ENCODE measurements at regions not wholly inside any gene's neighbourhood (a gene's known extent, or its start where the extent isn't known, plus 50 kb on each side); places are given as distances from the start of the nearest gene placed in this dataset.
"Not testable (repeated sequence)": the region's sequence is repeated elsewhere in the genome, so short reads cannot be mapped to it uniquely, and the experiment has no call there.

DNA sequence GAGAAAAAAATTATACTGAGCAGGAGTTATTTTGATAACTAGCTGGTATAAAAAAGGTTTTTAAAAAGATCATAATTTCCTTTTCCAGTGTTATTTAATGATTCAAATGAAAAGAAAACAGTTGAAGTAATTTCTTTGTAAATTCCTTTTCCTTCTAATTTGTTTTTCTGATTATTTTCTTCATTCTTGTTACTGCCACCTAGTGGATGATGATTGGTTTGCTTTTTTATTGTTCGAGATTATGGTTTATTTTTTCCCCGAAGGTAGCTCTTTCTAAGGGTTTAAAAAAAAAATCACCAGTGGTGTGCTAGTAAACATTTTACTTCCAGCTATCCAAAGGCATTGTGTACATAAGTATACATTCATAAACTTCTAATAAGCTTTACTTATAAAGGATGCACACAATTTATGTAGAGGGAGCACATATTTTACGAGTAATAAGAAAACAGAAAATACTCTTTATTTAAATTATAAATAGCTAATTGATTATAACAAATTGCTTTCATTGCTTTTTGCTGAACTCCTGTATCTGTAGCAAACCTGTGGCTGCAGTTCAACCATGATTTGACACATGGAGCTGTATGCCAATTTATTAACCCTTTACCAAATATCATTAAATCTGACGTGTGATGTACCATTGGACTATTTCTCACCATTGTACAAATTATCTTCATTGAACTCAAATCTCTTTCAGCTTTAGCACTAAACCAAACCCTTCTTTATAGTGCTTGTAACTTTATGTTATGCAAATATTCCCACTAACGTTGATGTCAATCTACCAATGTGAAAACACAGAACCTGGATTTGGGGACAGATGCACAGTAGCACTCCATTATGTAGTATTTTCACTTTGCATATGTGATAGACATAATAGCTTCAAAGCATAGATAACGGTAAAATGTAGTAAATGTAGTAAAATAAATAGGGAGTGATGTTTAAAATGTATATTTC is 97.8 kb upstream of the ANK2 start:
- no peak for DNase-seq

DNA sequence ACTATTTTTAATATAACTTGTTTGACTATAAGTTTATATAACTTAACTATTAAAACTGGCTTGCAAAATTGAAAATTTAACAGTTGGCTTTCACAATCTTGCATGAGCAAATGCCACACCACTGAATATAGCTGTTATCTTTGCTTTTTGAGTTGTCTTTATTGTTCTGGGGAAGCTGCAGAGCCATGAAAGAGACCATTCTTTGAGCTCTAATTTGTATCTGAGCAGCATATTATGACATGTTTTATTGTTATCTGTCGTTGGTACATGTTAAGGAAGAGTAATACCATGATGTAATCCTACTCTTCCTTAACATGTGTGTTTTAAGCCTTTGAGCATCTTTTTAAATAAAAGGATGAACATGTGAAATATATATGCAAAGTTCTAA is 97.1 kb upstream of the ANK2 start:
- DNase-seq = no peak

DNA sequence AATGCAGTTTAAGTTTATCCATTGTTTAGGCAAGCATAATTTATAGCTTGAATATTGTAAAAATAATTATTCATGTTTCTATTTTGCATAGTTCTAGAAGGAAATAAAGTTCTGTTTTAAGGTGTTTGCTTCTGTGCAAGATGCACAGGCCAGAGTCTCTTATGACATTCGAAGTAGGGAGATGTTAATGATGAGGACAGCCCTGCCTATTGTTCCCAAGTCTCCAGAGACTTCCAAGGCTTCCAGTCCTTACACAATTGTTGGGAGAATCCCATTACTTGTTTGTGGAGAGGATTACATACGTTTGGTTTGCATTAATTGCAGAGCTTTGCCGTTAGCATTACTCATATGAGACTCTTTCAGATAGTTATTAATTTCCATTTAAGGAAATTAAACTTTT is 96.2 kb upstream of the ANK2 start:
- no peak for DNase-seq

DNA sequence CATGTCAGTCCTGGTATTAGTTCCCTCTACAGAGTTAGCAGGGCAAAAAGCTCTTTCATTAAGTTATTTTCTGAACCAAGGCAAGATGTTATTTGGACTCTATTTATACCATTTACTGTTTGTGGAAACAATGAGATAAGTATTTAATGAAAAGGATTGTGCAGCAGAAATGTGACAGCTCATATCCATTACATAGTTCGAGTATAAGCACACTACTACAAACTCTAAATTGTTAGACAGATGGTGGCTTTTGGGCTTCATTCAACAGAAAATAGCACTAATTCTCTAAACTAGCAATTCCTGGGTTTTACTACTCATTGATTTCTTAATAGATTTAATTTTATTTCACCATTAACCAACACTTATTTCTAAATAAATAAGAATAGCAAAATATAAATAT is 95.2 kb upstream of the ANK2 start:
- no peak for DNase-seq

DNA sequence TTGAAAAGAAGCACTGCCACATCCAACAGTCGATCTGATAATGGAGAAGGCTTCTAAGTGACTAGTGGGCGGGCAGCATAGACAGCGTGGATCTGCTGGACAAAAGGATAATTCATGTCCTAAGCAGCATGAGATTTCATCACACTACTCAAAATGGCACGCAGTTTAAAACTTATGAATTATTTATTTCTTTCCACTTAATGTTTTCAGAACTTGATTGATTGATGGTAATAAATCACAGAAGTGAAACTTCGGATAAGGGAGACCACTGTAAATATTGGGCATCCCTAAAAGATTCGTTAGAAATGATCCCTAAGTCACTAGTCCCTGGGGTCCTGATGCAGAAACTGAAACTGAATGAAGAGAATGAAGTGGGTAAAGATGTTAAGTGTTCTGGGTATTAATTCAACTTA is 93.0 kb upstream of the ANK2 start:
- no peak for DNase-seq

DNA sequence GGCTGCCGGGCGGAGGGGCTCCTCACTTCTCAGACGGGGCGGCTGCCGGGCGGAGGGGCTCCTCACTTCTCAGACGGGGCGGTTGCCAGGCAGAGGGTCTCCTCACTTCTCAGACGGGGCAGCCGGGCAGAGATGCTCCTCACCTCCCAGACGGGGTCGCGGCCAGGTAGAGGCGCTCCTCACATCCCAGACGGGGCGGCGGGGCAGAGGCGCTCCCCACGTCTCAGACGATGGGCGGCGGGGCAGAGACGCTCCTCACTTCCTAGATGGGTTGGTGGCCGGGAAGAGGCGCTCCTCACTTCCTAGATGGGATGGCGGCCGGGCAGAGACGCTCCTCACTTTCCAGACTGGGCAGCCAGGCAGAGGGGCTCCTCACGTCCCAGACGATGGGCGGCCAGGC is 91.7 kb upstream of the ANK2 start:
- DNase-seq = not testable (repeated sequence)

DNA sequence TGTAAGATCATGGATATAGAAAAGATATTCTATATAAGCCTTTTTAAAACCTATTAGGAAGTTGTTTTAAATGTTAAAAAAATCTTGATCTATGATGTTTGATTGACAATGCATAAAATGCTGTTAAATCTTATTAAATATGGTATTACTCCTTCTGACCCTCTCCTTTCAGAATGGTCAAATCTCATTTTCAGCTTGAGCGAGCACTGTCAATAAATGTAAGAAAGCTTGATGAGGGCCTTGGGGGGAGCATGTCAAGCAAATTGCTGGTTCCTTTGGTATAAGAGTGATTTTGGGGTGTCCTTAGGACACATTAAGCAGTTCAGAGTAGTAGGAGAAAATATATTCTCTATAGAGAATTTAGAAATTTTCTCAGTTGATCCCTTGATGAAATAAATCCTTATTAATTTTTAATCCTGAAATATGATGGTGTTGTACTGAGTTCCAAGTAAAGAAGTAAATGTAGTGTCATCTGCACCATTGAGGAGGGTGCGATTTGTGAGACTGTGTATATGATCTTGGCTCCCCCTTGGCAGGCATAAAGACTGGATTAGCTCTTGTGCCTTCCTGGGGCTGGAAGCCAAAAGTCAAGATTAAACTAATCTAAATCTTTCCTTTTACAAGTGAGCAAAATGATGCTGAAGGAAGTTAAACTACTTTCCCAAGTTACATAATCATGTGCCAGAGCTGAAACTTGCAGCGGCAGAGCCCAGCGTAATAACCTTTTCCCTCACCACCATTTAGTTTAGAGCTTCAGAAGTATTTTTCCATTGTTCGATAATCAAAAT is 82.6 kb upstream of the ANK2 start:
- no peak for DNase-seq

DNA sequence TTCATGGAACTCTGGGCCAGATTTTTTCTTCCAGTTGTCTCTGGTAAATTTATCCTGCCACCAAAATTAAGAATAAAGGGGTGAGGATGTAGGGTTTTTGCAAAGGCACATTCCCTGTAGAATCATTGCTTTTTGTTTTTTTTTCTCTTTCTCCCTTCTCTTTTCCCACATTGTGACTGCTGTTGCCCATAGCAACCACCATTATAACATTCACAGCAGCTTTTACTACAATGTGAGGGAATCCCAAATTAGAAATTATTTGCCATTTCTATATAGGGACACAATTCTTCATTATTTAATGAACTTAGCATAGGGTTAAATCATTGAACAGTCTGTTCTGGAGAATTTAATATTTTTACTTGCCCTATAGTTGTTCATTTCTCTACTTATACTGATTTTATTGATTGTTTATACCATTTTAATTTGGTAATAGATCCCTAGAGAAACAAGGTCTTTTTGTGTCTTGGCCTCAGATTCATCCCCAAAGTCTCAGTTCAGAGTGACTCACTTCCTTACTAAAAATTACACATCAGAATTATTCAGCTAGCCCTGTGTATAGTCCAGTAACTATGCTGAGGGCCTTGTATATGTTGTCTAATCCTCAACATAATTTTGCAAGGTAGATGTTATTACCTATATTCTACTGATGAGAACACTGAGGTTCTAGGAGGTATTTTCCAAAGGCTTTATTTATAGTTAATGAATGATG is 80.8 kb upstream of the ANK2 start:
- no peak for DNase-seq

DNA sequence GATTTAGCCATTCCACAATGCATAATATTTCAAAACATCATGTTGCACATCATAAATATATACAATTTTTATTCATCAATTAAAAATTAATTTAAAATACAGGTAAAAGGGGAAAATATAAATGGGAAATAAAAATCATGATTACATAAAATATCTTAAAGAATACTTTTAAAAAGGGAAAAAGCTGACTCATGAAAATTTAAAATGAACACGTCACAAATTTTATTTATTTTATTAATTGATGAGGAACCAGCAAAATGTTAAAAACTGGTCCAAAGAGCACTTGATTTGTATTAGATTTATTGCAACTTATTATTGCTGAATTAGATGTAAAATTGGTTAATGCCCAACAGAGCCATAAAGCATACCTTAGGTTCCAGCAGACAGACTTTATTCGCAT is 78.5 kb upstream of the ANK2 start:
- DNase-seq = no peak

DNA sequence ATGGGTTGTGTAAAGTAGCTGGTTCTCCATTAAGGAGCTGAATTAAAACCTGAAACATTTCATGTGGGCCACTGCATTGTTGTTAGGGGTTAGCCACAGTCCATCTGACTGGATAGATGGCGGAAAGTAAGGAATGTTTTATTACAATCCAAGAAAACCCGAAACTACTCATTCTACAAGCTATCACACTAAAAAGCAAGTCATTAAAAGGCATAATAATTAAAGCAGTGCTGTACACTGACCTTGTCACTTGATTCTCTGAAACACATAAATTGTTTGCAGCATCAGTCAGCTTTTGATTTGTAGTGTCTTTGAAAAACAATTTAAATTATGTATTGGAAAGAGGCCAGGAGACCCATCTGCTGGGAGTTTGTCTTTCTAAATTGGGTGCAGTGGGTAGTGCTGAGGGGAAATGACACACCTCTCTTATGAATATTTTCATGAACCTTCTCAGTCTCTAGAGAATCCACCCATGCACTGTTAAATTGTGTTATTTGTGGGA is 75.7 kb upstream of the ANK2 start:
- no peak for DNase-seq

DNA sequence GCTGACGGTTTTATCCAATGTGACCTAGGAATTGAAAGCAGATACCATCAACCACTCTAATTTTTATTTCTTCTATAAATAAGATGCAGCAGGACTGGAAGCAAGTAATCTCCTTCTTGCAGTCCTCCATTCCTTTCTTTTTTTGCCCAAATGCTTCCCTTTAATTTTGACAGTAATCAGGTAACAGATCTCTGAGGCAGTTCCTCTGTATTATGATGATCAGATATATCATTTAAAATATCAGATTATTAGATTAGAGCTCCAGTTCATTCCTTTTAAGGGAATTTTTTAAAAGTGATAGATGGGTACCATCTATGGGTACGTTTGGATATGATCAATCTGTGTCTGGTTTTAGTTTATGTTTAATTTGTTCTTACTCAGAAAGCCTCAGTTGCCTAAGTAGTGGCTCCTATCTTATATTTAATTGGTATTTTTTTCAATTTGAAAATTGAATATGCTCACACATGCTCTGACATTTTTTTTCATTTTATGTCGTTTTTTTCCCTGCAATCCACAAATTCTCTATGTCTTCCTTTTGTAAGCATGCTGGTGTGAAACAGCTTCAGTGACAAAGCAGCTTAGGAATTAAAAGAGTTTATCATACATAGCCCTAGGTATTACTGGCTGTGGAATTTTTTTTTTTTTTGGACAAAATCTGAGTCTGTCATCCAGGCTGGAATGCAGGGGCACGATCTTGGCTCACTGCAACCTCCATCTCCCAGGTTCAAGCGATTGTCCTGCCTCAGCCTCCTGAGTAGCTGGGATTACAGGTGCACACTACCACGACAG is 73.7 kb upstream of the ANK2 start:
- DNase-seq = no peak

DNA sequence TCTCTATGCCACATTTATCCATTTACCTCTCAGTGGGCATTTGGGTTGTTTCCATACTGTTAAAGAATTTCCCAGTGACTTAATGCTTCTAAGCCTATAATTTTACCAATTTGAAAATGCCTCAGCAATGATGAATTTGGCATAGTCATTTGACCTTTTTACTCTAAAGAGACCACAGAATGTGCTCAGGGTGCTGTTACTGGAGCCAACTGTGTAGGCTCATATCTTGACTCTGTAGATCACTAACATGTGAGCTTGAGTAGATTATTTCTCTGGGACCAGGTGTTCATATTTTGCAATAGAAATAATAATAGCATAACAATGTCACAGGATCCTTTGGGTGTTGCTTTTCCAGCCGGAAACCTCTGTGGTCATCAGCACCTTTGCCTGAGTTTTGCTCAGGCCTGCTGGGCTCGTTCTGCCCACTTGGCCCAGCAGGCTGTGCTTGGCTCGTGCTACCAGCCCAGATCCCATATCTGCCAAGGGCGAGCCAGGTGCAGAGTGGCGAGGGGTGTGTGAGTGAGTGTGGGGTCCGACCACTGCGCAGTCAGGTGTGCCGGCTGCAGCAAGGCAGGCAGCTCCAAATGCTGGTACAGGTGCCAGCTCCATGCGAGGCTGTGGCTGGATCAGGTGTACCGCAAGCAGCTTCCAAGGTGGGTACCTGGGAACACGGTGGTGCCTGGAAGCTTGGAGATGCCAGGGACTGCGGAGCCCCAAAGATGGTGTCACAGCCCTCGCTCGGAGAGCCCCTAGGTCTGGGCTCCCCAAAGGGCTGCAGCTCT is 70.6 kb upstream of the ANK2 start:
- DNase-seq = no peak

DNA sequence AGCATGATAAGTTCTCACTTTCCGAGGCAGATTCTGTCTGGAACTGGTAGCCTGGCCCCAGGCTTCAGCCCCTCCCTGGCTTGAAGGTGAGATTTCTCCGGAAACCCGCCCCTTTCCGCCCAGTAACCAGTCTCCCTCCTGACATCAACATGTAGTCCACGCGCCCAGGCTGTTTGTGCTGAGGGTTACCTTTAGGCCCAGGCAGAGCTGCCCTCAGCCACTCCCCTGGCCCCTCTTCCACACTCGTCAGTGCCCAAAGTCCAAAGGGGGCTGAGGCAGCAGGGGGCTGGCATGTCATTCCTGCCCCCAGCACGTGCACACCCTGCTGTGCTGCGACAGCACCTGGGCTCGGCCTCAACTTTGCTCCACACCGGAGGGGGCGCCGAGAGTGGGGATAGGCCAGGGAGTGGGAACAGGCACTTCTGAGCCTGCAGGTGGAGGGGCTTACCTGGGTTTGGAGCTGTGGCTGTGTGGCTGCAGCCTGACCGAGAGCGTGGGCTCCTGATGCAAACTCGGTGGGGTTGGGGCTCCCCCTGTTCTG is 69.5 kb upstream of the ANK2 start:
- DNase-seq = no peak

DNA sequence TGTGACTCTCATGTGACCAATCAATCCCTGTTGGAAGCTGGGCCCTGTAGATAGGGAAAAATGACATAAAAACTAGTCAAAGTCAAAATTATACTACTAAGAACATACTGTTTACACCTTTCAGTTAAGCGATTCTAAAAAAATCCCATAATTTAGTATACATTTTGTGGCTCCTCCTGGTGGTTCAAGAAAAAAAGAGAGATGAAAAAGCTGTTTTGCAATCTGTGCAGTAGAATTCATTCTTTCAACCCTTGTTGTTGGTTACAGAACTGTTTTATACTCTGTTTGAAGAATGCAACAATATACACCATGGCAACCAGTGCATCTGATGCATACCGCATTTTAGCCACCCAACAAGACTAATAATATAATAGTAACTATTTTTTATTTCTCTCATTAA is 66.8 kb upstream of the ANK2 start:
- no peak for DNase-seq

DNA sequence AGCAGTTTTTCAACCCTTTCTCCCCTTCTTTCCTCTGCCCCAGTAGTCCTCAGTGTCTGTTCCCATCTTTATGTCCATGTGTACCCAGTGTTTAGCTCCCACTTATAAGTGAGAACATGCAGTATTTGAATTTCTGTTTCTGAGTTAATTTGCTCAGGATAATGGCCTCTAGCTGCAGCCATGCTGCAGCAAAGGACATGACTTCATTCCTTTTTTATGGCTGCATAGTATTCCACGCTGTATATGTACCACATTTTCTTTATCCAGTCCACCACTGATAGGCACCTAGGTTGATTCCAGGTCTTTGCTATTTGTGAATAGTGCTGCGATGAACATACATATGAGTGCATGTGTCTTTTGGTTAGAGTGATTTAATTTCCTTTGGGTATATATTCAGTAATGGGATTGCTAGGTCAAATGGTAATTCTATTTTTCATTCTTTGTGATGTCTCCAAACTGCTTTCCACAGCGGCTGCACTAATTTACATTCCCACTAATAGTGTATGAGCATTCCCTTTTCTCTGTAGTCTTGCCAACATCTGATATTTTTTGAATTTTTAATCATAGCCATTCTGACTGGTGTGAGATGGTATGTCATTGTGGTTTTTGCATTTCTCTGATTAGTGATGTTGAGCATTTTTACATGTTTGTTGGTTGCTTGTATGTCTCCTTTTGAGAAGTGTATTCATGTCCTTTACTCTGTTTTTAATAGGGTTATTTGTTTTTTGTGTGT is 54.6 kb upstream of the ANK2 start:
- no peak for DNase-seq
